Neural cell (in vitro differentiated cells): ENCODE measurements at regions not wholly inside any gene's neighbourhood (a gene's known extent, or its start where the extent isn't known, plus 50 kb on each side); places are given as distances from the start of the nearest gene placed in this dataset.
"Not testable (repeated sequence)": the region's sequence is repeated elsewhere in the genome, so short reads cannot be mapped to it uniquely, and the experiment has no call there.

Experiments
- CTCF ChIP-seq: fragments of 450-650 bp; IDR thresholded peaks from 2 replicates; pipeline ENCODE4 v1.5.1; 2014; ENCODE audit warnings: antibody characterized with exemption, mild to moderate bottlenecking, moderate library complexity; ENCODE audit not compliant: poor library complexity, severe bottlenecking
- EZH2 ChIP-seq: fragments of 200-600, 300-800 bp; shearing (Covaris generic), sonication (generic); IDR thresholded peaks from 2 replicates; pipeline ENCODE4 v1.6.1; 2014; ENCODE audit warnings: antibody characterized with exemption, low read length, borderline replicate concordance, mild to moderate bottlenecking; ENCODE audit not compliant: insufficient read depth, poor library complexity, severe bottlenecking
- POLR2AphosphoS5 ChIP-seq: IDR thresholded peaks from 2 replicates; pipeline ENCODE4 v1.6.1; 2012
- RAD21 ChIP-seq: fragments of 450-650 bp; conservative IDR thresholded peaks from 2 replicates; pipeline ENCODE4 v1.6.1; 2014; ENCODE audit warnings: antibody characterized with exemption, mild to moderate bottlenecking, moderate library complexity
- REST ChIP-seq: IDR thresholded peaks from 2 replicates; pipeline ENCODE4 v1.6.1; 2012; ENCODE audit warnings: borderline replicate concordance
- SMC3 ChIP-seq: fragments of 450-650 bp; conservative IDR thresholded peaks from 2 replicates; pipeline ENCODE4 v1.6.1; 2014; ENCODE audit warnings: antibody characterized with exemption, mild to moderate bottlenecking, moderate library complexity; ENCODE audit not compliant: poor library complexity
- TAF1 ChIP-seq: IDR thresholded peaks from 2 replicates; pipeline ENCODE4 v1.6.1; 2012; ENCODE audit warnings: low read depth

DNA sequence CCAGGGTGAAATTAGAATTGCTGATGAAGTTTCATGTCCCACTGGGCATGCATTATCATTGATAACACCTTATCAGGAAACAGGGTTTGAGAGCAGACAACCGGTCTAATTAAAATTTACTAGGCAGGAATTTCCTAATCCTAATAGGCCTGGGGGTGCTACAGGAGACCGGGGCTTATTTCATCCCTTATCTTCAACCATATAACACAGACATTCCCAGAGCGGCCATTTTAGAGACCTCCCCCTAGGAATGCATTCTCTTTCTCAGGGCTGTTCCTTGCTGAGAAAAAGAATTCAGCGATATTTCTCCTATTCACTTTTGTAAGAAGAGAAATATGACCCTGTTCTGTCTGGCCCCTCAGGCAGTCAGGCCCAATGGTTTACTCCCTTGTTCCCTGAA, 82.8 kb upstream of the PCAT7 start:
- TF ChIP-seq CTCF, TAF1, POLR2AphosphoS5, RAD21, SMC3, REST, EZH2: not testable (repeated sequence)
